CD8-positive, alpha-beta memory T cell (primary cell): ENCODE measurements at regions not wholly inside any gene's neighbourhood (a gene's known extent, or its start where the extent isn't known, plus 50 kb on each side); places are given as distances from the start of the nearest gene placed in this dataset.

ENCODE experiments used
- CTCF ChIA-PET: fragments of 350-600 bp; sonication (Branson Sonifier 250); formaldehyde crosslinking; loops from one replicate; lab custom pipeline; 2021; ENCODE audit warnings: antibody characterized with exemption; lab: Charles Lee
- POLR2A ChIA-PET: fragments of 350-600 bp; sonication (Branson Sonifier 250); formaldehyde crosslinking; loops from one replicate; lab custom pipeline; 2021; ENCODE audit warnings: antibody characterized with exemption; lab: Charles Lee
- DNase-seq, 5 donors: peaks; one replicate each; pipeline versions ENCODE4 v3.0.0 to v3.0.0-alpha.2; 2020 to 2022; ENCODE audit warnings: mixed read lengths in 1 of 5
- H3K27ac ChIP-seq: one replicate; pipeline ENCODE4 v1.7.0; 2013; ENCODE audit warnings: low read depth, mild to moderate bottlenecking, low read length, moderate library complexity
- H3K27me3 ChIP-seq: 2 replicates; pipeline ENCODE4 v1.7.0; 2013; ENCODE audit warnings: low read length, mild to moderate bottlenecking; ENCODE audit not compliant: insufficient read depth, poor library complexity, severe bottlenecking
- H3K36me3 ChIP-seq: 2 replicates; pipeline ENCODE4 v1.7.0; 2013; ENCODE audit warnings: mild to moderate bottlenecking, low read length, moderate library complexity; ENCODE audit not compliant: insufficient read depth
- H3K4me1 ChIP-seq: 2 replicates; pipeline ENCODE4 v1.7.0; 2013; ENCODE audit warnings: mild to moderate bottlenecking, low read length, moderate library complexity; ENCODE audit not compliant: insufficient read depth
- H3K4me3 ChIP-seq: 2 replicates; pipeline ENCODE4 v1.7.0; 2013; ENCODE audit warnings: mild to moderate bottlenecking, low read length
- H3K9me3 ChIP-seq: 2 replicates; pipeline ENCODE4 v1.7.0; 2013; ENCODE audit warnings: mild to moderate bottlenecking, low read length
- H3K27ac Mint-ChIP-seq, 8 donors: one replicate each; pipeline ENCODE4 v1.8.0; 2020 to 2021; ENCODE audit warnings: mixed read lengths in 8 of 8, mild to moderate bottlenecking in 6 of 8, inconsistent platforms in 3 of 8, moderate library complexity in 3 of 8
- H3K27me3 Mint-ChIP-seq, 2 donors: one replicate each; pipeline ENCODE4 v1.8.0; 2020 to 2021; ENCODE audit warnings: mixed read lengths in 2 of 2, mild to moderate bottlenecking in 1 of 2, moderate library complexity in 1 of 2
- H3K36me3 Mint-ChIP-seq, 3 donors: one replicate each; pipeline ENCODE4 v1.8.0; 2020 to 2021; ENCODE audit warnings: mixed read lengths in 3 of 3, inconsistent platforms in 1 of 3, mild to moderate bottlenecking in 1 of 3
- H3K4me1 Mint-ChIP-seq, 3 donors: one replicate each; pipeline ENCODE4 v1.8.0; 2020 to 2021; ENCODE audit warnings: mixed read lengths in 3 of 3, inconsistent platforms in 1 of 3, mild to moderate bottlenecking in 1 of 3
- H3K4me3 Mint-ChIP-seq, 7 donors: one replicate each; pipeline ENCODE4 v1.8.0; 2020 to 2021; ENCODE audit warnings: mixed read lengths in 7 of 7, mild to moderate bottlenecking in 6 of 7, moderate library complexity in 4 of 7, inconsistent platforms in 2 of 7
- H3K9me3 Mint-ChIP-seq, 5 donors: one replicate each; pipeline ENCODE4 v1.8.0; 2020 to 2022; ENCODE audit warnings: mixed read lengths in 5 of 5, mild to moderate bottlenecking in 3 of 5, moderate library complexity in 2 of 5, inconsistent platforms in 1 of 5

- no peaks in the 10 kb centered on the region for H3K27me3 ChIP-seq
- H3K36me3 Mint-ChIP-seq, result no peaks in the 10 kb centered on the region
- no peak overlapping the region for H3K27ac ChIP-seq
- no peak overlapping the region for H3K27ac Mint-ChIP-seq
- H3K27me3 Mint-ChIP-seq, result no peaks in the 10 kb centered on the region
- H3K4me3 ChIP-seq, result no peak overlapping the region
- H3K4me1 ChIP-seq, result no peaks in the 10 kb centered on the region
- H3K9me3 ChIP-seq, result no peaks in the 10 kb centered on the region
- ChIA-PET POLR2A (no interaction called here), CTCF (no interaction called here)
- no peak overlapping the region for H3K4me3 Mint-ChIP-seq
- H3K36me3 ChIP-seq, result no peaks in the 10 kb centered on the region
- no peaks in the 10 kb centered on the region for H3K4me1 Mint-ChIP-seq
- DNase-seq, result no peak
- H3K9me3 Mint-ChIP-seq, result peaks cover 0 to 19% (median 6%) of the 10 kb centered on the region in 5 donors
These were observed 242.1 kb upstream of the TRAM1L1 start for GRCh38 chr4:117327491-117327890.

GRCh38 chr4:117328333-117328732 is 243.0 kb upstream of the TRAM1L1 start:
- ChIA-PET CTCF (no interaction called here), POLR2A (no interaction called here)
- Histone ChIP-seq H3K27ac (no peak overlapping the region), H3K36me3 (no peaks in the 10 kb centered on the region), H3K4me1 (no peaks in the 10 kb centered on the region), H3K9me3 (no peaks in the 10 kb centered on the region), H3K4me3 (no peak overlapping the region), H3K27me3 (no peaks in the 10 kb centered on the region)
- no peaks in the 10 kb centered on the region for H3K36me3 Mint-ChIP-seq
- peaks cover 1 to 19% (median 6%) of the 10 kb centered on the region in 5 donors for H3K9me3 Mint-ChIP-seq
- DNase-seq, result no peak
- H3K4me1 Mint-ChIP-seq, result no peaks in the 10 kb centered on the region
- no peak overlapping the region for H3K27ac Mint-ChIP-seq
- H3K27me3 Mint-ChIP-seq, result no peaks in the 10 kb centered on the region
- no peak overlapping the region for H3K4me3 Mint-ChIP-seq

- POLR2A ChIA-PET, result no interaction called here
- peaks cover 0 to 15% (median 6%) of the 10 kb centered on the region in 5 donors for H3K9me3 Mint-ChIP-seq
- CTCF ChIA-PET, result no interaction called here
- Histone ChIP-seq H3K4me1 (no peaks in the 10 kb centered on the region), H3K27me3 (no peaks in the 10 kb centered on the region), H3K27ac (no peak overlapping the region), H3K9me3 (no peaks in the 10 kb centered on the region), H3K36me3 (no peaks in the 10 kb centered on the region), H3K4me3 (no peak overlapping the region)
- H3K36me3 Mint-ChIP-seq, result no peaks in the 10 kb centered on the region
- H3K27me3 Mint-ChIP-seq, result no peaks in the 10 kb centered on the region
- H3K4me1 Mint-ChIP-seq, result no peaks in the 10 kb centered on the region
- H3K27ac Mint-ChIP-seq, result no peak overlapping the region
- no peak for DNase-seq
- H3K4me3 Mint-ChIP-seq, result no peak overlapping the region
These were observed 246.4 kb upstream of the TRAM1L1 start for GRCh38 chr4:117331817-117332216.

- no peaks in the 10 kb centered on the region for H3K27me3 Mint-ChIP-seq
- H3K9me3 Mint-ChIP-seq, result peaks cover 0 to 12% (median 2%) of the 10 kb centered on the region in 5 donors
- DNase-seq, result no peak
- ChIA-PET POLR2A (no interaction called here), CTCF (no interaction called here)
- no peak overlapping the region for H3K4me3 Mint-ChIP-seq
- no peak overlapping the region for H3K27ac Mint-ChIP-seq
- Histone ChIP-seq H3K36me3 (no peaks in the 10 kb centered on the region), H3K4me3 (no peak overlapping the region), H3K4me1 (no peaks in the 10 kb centered on the region), H3K27me3 (no peaks in the 10 kb centered on the region), H3K27ac (no peak overlapping the region), H3K9me3 (no peaks in the 10 kb centered on the region)
- no peaks in the 10 kb centered on the region for H3K36me3 Mint-ChIP-seq
- no peaks in the 10 kb centered on the region for H3K4me1 Mint-ChIP-seq
These were observed 249.2 kb upstream of the TRAM1L1 start for GRCh38 chr4:117334451-117335188.

- DNase-seq, result no peak
- Histone ChIP-seq H3K4me3 (no peak overlapping the region), H3K27ac (no peak overlapping the region), H3K4me1 (no peaks in the 10 kb centered on the region), H3K36me3 (no peaks in the 10 kb centered on the region), H3K27me3 (no peaks in the 10 kb centered on the region), H3K9me3 (no peaks in the 10 kb centered on the region)
- Mint-ChIP-seq H3K9me3 (peaks cover 0 to 6% (median 0%) of the 10 kb centered on the region in 5 donors), H3K27ac (no peak overlapping the region), H3K4me3 (no peak overlapping the region), H3K27me3 (no peaks in the 10 kb centered on the region), H3K36me3 (no peaks in the 10 kb centered on the region), H3K4me1 (no peaks in the 10 kb centered on the region)
- CTCF ChIA-PET, result no interaction called here
- POLR2A ChIA-PET, result no interaction called here
These were observed 272.1 kb upstream of the TRAM1L1 start for GRCh38 chr4:117357437-117357836.

GRCh38 chr4:117357866-117358265 is 272.5 kb upstream of the TRAM1L1 start:
- H3K4me1 Mint-ChIP-seq, result no peaks in the 10 kb centered on the region
- ChIA-PET CTCF (no interaction called here), POLR2A (no interaction called here)
- Histone ChIP-seq H3K9me3 (no peaks in the 10 kb centered on the region), H3K4me3 (no peak overlapping the region), H3K4me1 (no peaks in the 10 kb centered on the region), H3K36me3 (no peaks in the 10 kb centered on the region), H3K27ac (no peak overlapping the region), H3K27me3 (no peaks in the 10 kb centered on the region)
- DNase-seq, result no peak
- H3K36me3 Mint-ChIP-seq, result no peaks in the 10 kb centered on the region
- peaks cover 0 to 6% (median 0%) of the 10 kb centered on the region in 5 donors for H3K9me3 Mint-ChIP-seq
- H3K4me3 Mint-ChIP-seq, result no peak overlapping the region
- H3K27me3 Mint-ChIP-seq, result no peaks in the 10 kb centered on the region
- H3K27ac Mint-ChIP-seq, result peak overlapping the region in 1 of 8 donors; percentile 75

GRCh38 chr4:117370944-117371668 is 285.7 kb upstream of the TRAM1L1 start:
- Mint-ChIP-seq H3K27me3 (no peaks in the 10 kb centered on the region), H3K9me3 (peaks cover 2 to 17% (median 7%) of the 10 kb centered on the region in 5 donors), H3K4me1 (no peaks in the 10 kb centered on the region), H3K36me3 (peaks cover 0 to under 1% (median 0%) of the 10 kb centered on the region in 3 donors), H3K27ac (no peak overlapping the region), H3K4me3 (no peak overlapping the region)
- no peaks in the 10 kb centered on the region for H3K9me3 ChIP-seq
- CTCF ChIA-PET, result no interaction called here
- POLR2A ChIA-PET, result no interaction called here
- no peak for DNase-seq
- no peak overlapping the region for H3K4me3 ChIP-seq
- no peaks in the 10 kb centered on the region for H3K36me3 ChIP-seq
- H3K27me3 ChIP-seq, result no peaks in the 10 kb centered on the region
- H3K27ac ChIP-seq, result no peak overlapping the region
- no peaks in the 10 kb centered on the region for H3K4me1 ChIP-seq

GRCh38 chr4:117375101-117375500 is 289.7 kb upstream of the TRAM1L1 start:
- H3K9me3 Mint-ChIP-seq, result peaks cover 2 to 20% (median 7%) of the 10 kb centered on the region in 5 donors
- H3K4me1 Mint-ChIP-seq, result no peaks in the 10 kb centered on the region
- no peak for DNase-seq
- H3K36me3 Mint-ChIP-seq, result peaks cover 0 to 2% (median 0%) of the 10 kb centered on the region in 3 donors
- no peak overlapping the region for H3K4me3 Mint-ChIP-seq
- ChIA-PET CTCF (no interaction called here), POLR2A (no interaction called here)
- H3K27ac ChIP-seq, result no peak overlapping the region
- H3K9me3 ChIP-seq, result no peaks in the 10 kb centered on the region
- no peak overlapping the region for H3K4me3 ChIP-seq
- no peaks in the 10 kb centered on the region for H3K36me3 ChIP-seq
- H3K4me1 ChIP-seq, result no peaks in the 10 kb centered on the region
- H3K27ac Mint-ChIP-seq, result no peak overlapping the region
- no peaks in the 10 kb centered on the region for H3K27me3 ChIP-seq
- H3K27me3 Mint-ChIP-seq, result no peaks in the 10 kb centered on the region
